HEK293 (cell line): ENCODE measurements at regions not wholly inside any gene's neighbourhood (a gene's known extent, or its start where the extent isn't known, plus 50 kb on each side); places are given as distances from the start of the nearest gene placed in this dataset.

Experiments used
- CTCF ChIA-PET: fragments of 350-600 bp; formaldehyde crosslinking; extraction: SDS; loops from one replicate; lab custom pipeline; 2021; ENCODE audit warnings: antibody characterized with exemption; lab: Yijun Ruan, JAX
- POLR2A ChIA-PET: fragments of 300-600 bp; formaldehyde crosslinking; extraction: SDS; loops from one replicate; lab custom pipeline; 2020; ENCODE audit warnings: antibody characterized with exemption, inconsistent platforms; lab: Yijun Ruan, JAX
- H3K27ac ChIP-seq: fragments of 200-500 bp; sonication (Bioruptor generic); 2 replicates; pipeline ENCODE4 v1.5.1; 2014; ENCODE audit warnings: low read depth, low read length, control low read depth, inconsistent platforms; ENCODE audit errors: extremely low read depth
- H3K36me3 ChIP-seq, 2 experiments: fragments of 200-500 bp in 1 of 2; sonication (Bioruptor generic) in 1 of 2; 1 replicate in 1 of 2; 2 replicates in 1 of 2; pipeline ENCODE4 v1.5.1; 2014 to 2017; ENCODE audit warnings: inconsistent platforms in 2 of 2, low read length in 2 of 2; ENCODE audit not compliant: control insufficient read depth in 2 of 2, insufficient read depth in 1 of 2
- H3K4me1 ChIP-seq: fragments of 200-500 bp; sonication (Bioruptor generic); 2 replicates; pipeline ENCODE4 v1.5.1; 2014; ENCODE audit warnings: mild to moderate bottlenecking, low read length, inconsistent platforms; ENCODE audit not compliant: control insufficient read depth, insufficient read depth
- H3K4me3 ChIP-seq: 2 replicates; pipeline ENCODE4 v1.5.1; 2011; ENCODE audit warnings: low read depth, mild to moderate bottlenecking, control low read depth, low read length, moderate library complexity
- H3K9me3 ChIP-seq: fragments of 200-500 bp; sonication (Bioruptor generic); 2 replicates; pipeline ENCODE4 v1.5.1; 2014; ENCODE audit warnings: low read depth, low read length, inconsistent platforms; ENCODE audit not compliant: control insufficient read depth, insufficient read depth
- FEZF1 ChIP-seq: fragments of 450-650 bp; formaldehyde crosslinking; IDR thresholded peaks from 2 replicates; pipeline ENCODE4 v1.5.1; 2016; ENCODE audit warnings: missing biosample characterization, missing genetic modification characterization
- KLF7 ChIP-seq: fragments of 450-650 bp; formaldehyde crosslinking; IDR thresholded peaks from 2 replicates; pipeline ENCODE4 v1.5.1; 2016; ENCODE audit warnings: missing biosample characterization, missing genetic modification characterization, borderline replicate concordance
- KLF9 ChIP-seq: fragments of 450-650 bp; formaldehyde crosslinking; IDR thresholded peaks from 2 replicates; pipeline ENCODE4 v1.5.1; 2016; ENCODE audit warnings: missing biosample characterization, missing genetic modification characterization, low read depth
- MYNN ChIP-seq: fragments of 450-650 bp; formaldehyde crosslinking; IDR thresholded peaks from 2 replicates; pipeline ENCODE4 v1.5.1; 2016; ENCODE audit warnings: missing biosample characterization, missing genetic modification characterization, borderline replicate concordance
- SP3 ChIP-seq: fragments of 450-650 bp; formaldehyde crosslinking; IDR thresholded peaks from 2 replicates; pipeline ENCODE4 v1.5.1; 2016; ENCODE audit warnings: missing biosample characterization, missing genetic modification characterization
- ZFHX2 ChIP-seq: fragments of 450-650 bp; formaldehyde crosslinking; conservative IDR thresholded peaks from 2 replicates; pipeline ENCODE4 v1.5.1; 2016; ENCODE audit warnings: missing biosample characterization, missing genetic modification characterization
- ZFP69B ChIP-seq: fragments of 450-650 bp; formaldehyde crosslinking; IDR thresholded peaks from 2 replicates; pipeline ENCODE4 v1.5.1; 2016; ENCODE audit warnings: missing biosample characterization, missing genetic modification characterization
- ZNF114 ChIP-seq: fragments of 450-650 bp; formaldehyde crosslinking; IDR thresholded peaks from 2 replicates; pipeline ENCODE4 v1.5.0; 2017; ENCODE audit warnings: missing biosample characterization, missing genetic modification characterization
- ZNF248 ChIP-seq: fragments of 450-650 bp; formaldehyde crosslinking; IDR thresholded peaks from 2 replicates; pipeline ENCODE4 v1.5.1; 2017; ENCODE audit warnings: missing biosample characterization, missing genetic modification characterization
- ZNF280C ChIP-seq: fragments of 450-650 bp; formaldehyde crosslinking; IDR thresholded peaks from 2 replicates; pipeline ENCODE4 v1.5.1; 2016; ENCODE audit warnings: missing biosample characterization, missing genetic modification characterization
- ZNF561 ChIP-seq: fragments of 450-650 bp; IDR thresholded peaks from 2 replicates; pipeline ENCODE4 v1.5.1; 2018; ENCODE audit warnings: missing biosample characterization, missing genetic modification characterization, borderline replicate concordance
- ZNF610 ChIP-seq: fragments of 450-650 bp; formaldehyde crosslinking; IDR thresholded peaks from 2 replicates; pipeline ENCODE4 v1.5.1; 2016; ENCODE audit warnings: missing biosample characterization, missing genetic modification characterization, borderline replicate concordance
- ZNF621 ChIP-seq: fragments of 450-650 bp; formaldehyde crosslinking; IDR thresholded peaks from 2 replicates; pipeline ENCODE4 v1.5.1; 2017; ENCODE audit warnings: missing biosample characterization, missing genetic modification characterization
- ZNF624 ChIP-seq: fragments of 450-650 bp; formaldehyde crosslinking; IDR thresholded peaks from 2 replicates; pipeline ENCODE4 v1.5.1; 2017; ENCODE audit warnings: missing biosample characterization, missing genetic modification characterization
- ZNF626 ChIP-seq: fragments of 450-650 bp; sonication (Bioruptor Pico); formaldehyde crosslinking; IDR thresholded peaks from 2 replicates; pipeline ENCODE4 v1.5.1; 2018; ENCODE audit warnings: missing biosample characterization, missing genetic modification characterization, inconsistent platforms
- ZNF670 ChIP-seq: fragments of 450-650 bp; formaldehyde crosslinking; IDR thresholded peaks from 2 replicates; pipeline ENCODE4 v1.5.1; 2016; ENCODE audit warnings: missing biosample characterization, missing genetic modification characterization, low read depth
- ZNF704 ChIP-seq: fragments of 450-650 bp; formaldehyde crosslinking; IDR thresholded peaks from 2 replicates; pipeline ENCODE4 v1.5.1; 2016; ENCODE audit warnings: missing biosample characterization, missing genetic modification characterization
- ZNF707 ChIP-seq: fragments of 450-650 bp; formaldehyde crosslinking; IDR thresholded peaks from 2 replicates; pipeline ENCODE4 v1.5.1; 2016; ENCODE audit warnings: missing biosample characterization, missing genetic modification characterization
- ZNF776 ChIP-seq: fragments of 450-650 bp; formaldehyde crosslinking; IDR thresholded peaks from 2 replicates; pipeline ENCODE4 v1.5.0; 2017; ENCODE audit warnings: missing biosample characterization, missing genetic modification characterization, borderline replicate concordance
- ZSCAN16 ChIP-seq: fragments of 450-650 bp; formaldehyde crosslinking; IDR thresholded peaks from 2 replicates; pipeline ENCODE4 v1.5.1; 2016; ENCODE audit warnings: missing biosample characterization, missing genetic modification characterization
- TF ChIP-seq, protein P1 (sequence below): fragments of 450-650 bp; formaldehyde crosslinking; IDR thresholded peaks from 2 replicates; pipeline ENCODE4 v1.5.1; 2016; ENCODE audit warnings: missing biosample characterization, missing genetic modification characterization
- TF ChIP-seq, protein P2 (sequence below): fragments of 450-650 bp; formaldehyde crosslinking; IDR thresholded peaks from 2 replicates; pipeline ENCODE4 v1.5.1; 2016; ENCODE audit warnings: missing biosample characterization, missing genetic modification characterization, low read depth

GRCh38 chr16:55057866-55058265 lies 127.2 kb downstream of the IRX5 start:
- Histone ChIP-seq H3K4me3 (no peak overlapping the region), H3K27ac (no peak overlapping the region), H3K4me1 (no peaks in the 10 kb centered on the region; the same call in 1 of the 2 replicates), H3K36me3 (no peaks in the 10 kb centered on the region), H3K9me3 (no peaks in the 10 kb centered on the region)
- POLR2A ChIA-PET = no interaction called here
- CTCF ChIA-PET = no interaction called here
- TF ChIP-seq ZNF621 (no peak), ZNF704 (tag by site-specific recombination) (no peak), MYNN (tag by site-specific recombination) (no peak), ZNF670 (tag by site-specific recombination) (no peak), KLF9 (no peak), ZNF280C (tag by site-specific recombination) (no peak), ZNF610 (no peak), ZSCAN16 (tag by site-specific recombination) (no peak), ZNF626 (tag by site-specific recombination) (no peak), ZNF114 (tag by site-specific recombination) (no peak), ZFP69B (tag by site-specific recombination) (no peak), ZNF561 (tag by site-specific recombination) (no peak), ZNF624 (tag by site-specific recombination) (no peak), FEZF1 (tag by site-specific recombination) (no peak)
- TF ChIP-seq, protein P1, sequence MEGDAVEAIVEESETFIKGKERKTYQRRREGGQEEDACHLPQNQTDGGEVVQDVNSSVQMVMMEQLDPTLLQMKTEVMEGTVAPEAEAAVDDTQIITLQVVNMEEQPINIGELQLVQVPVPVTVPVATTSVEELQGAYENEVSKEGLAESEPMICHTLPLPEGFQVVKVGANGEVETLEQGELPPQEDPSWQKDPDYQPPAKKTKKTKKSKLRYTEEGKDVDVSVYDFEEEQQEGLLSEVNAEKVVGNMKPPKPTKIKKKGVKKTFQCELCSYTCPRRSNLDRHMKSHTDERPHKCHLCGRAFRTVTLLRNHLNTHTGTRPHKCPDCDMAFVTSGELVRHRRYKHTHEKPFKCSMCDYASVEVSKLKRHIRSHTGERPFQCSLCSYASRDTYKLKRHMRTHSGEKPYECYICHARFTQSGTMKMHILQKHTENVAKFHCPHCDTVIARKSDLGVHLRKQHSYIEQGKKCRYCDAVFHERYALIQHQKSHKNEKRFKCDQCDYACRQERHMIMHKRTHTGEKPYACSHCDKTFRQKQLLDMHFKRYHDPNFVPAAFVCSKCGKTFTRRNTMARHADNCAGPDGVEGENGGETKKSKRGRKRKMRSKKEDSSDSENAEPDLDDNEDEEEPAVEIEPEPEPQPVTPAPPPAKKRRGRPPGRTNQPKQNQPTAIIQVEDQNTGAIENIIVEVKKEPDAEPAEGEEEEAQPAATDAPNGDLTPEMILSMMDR (tag by site-specific recombination) = no peak
- TF ChIP-seq, protein P2, sequence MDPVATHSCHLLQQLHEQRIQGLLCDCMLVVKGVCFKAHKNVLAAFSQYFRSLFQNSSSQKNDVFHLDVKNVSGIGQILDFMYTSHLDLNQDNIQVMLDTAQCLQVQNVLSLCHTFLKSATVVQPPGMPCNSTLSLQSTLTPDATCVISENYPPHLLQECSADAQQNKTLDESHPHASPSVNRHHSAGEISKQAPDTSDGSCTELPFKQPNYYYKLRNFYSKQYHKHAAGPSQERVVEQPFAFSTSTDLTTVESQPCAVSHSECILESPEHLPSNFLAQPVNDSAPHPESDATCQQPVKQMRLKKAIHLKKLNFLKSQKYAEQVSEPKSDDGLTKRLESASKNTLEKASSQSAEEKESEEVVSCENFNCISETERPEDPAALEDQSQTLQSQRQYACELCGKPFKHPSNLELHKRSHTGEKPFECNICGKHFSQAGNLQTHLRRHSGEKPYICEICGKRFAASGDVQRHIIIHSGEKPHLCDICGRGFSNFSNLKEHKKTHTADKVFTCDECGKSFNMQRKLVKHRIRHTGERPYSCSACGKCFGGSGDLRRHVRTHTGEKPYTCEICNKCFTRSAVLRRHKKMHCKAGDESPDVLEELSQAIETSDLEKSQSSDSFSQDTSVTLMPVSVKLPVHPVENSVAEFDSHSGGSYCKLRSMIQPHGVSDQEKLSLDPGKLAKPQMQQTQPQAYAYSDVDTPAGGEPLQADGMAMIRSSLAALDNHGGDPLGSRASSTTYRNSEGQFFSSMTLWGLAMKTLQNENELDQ (tag by site-specific recombination) = no peak

GRCh38 chr16:55058576-55058975 lies 127.9 kb downstream of the IRX5 start:
- TF ChIP-seq KLF7 (tag by site-specific recombination) (no peak), ZNF776 (tag by site-specific recombination) (no peak), ZNF248 (tag by site-specific recombination) (no peak), ZFHX2 (tag by site-specific recombination) (no peak), SP3 (no peak), ZNF707 (tag by site-specific recombination) (no peak)
- POLR2A ChIA-PET = no interaction called here
- H3K27ac ChIP-seq = no peak overlapping the region
- CTCF ChIA-PET = no interaction called here
- H3K4me3 ChIP-seq = no peak overlapping the region
- H3K4me1 ChIP-seq = no peaks in the 10 kb centered on the region; the same call in 1 of the 2 replicates
- H3K9me3 ChIP-seq = no peaks in the 10 kb centered on the region
- H3K36me3 ChIP-seq = no peaks in the 10 kb centered on the region
